H1 (cell line): ENCODE measurements at regions not wholly inside any gene's neighbourhood (a gene's known extent, or its start where the extent isn't known, plus 50 kb on each side); places are given as distances from the start of the nearest gene placed in this dataset.

Experiments used
- CTCF ChIA-PET: fragments of 300-600 bp; sonication (Branson Sonifier 250); formaldehyde crosslinking; loops from one replicate; lab custom pipeline; 2021; ENCODE audit not compliant: partially characterized antibody; lab: Charles Lee
- POLR2A ChIA-PET: fragments of 300-600 bp; sonication (Branson Sonifier 250); formaldehyde crosslinking; loops from one replicate; lab custom pipeline; 2021; ENCODE audit warnings: inconsistent platforms; ENCODE audit not compliant: partially characterized antibody; lab: Charles Lee
- DNase-seq, 2 experiments: peaks; one replicate each; pipeline versions ENCODE4 v3.0.0 to v3.0.0-alpha.2; 2010 to 2022; ENCODE audit warnings: low spot score in 2 of 2, low read depth in 1 of 2, mixed read lengths in 1 of 2
- FAIRE-seq: peaks from 2 replicates; lab custom pipeline; 2011; peaks lifted over from hg19 to GRCh38; lab: Jason Lieb, UNC
- H2AFZ ChIP-seq: 2 replicates; pipeline ENCODE4 v1.8.1; 2012; ENCODE audit warnings: low read length, inconsistent platforms
- H2AK5ac ChIP-seq: 2 replicates; pipeline ENCODE4 v1.6.1; 2013; ENCODE audit warnings: low read depth, low read length
- H2BK120ac ChIP-seq: replicated peaks from 2 replicates; pipeline ENCODE3; 2013; ENCODE audit warnings: low read depth, low read length, inconsistent platforms
- H2BK12ac ChIP-seq: 2 replicates; pipeline ENCODE4 v1.6.1; 2013; ENCODE audit warnings: low read depth, low read length
- H2BK15ac ChIP-seq: 2 replicates; pipeline ENCODE4 v1.6.1; 2013; ENCODE audit warnings: low read length
- H2BK20ac ChIP-seq: 2 replicates; pipeline ENCODE4 v1.6.1; 2013; ENCODE audit warnings: low read length
- H2BK5ac ChIP-seq: 2 replicates; pipeline ENCODE4 v1.6.1; 2013; ENCODE audit warnings: low read depth, low read length
- H3K14ac ChIP-seq: 2 replicates; pipeline ENCODE4 v1.6.1; 2013; ENCODE audit warnings: inconsistent platforms; ENCODE audit not compliant: insufficient read length
- H3K18ac ChIP-seq: 2 replicates; pipeline ENCODE4 v1.6.1; 2013; ENCODE audit warnings: low read length; ENCODE audit errors: extremely low read depth
- H3K23ac ChIP-seq: 2 replicates; pipeline ENCODE4 v1.6.1; 2013; ENCODE audit warnings: inconsistent platforms; ENCODE audit not compliant: insufficient read length
- H3K23me2 ChIP-seq: 2 replicates; pipeline ENCODE4 v1.6.1; 2013; ENCODE audit warnings: low read depth, low read length
- H3K27ac ChIP-seq: 2 replicates; pipeline ENCODE4 v1.6.1; 2011; ENCODE audit warnings: low read depth, low read length, inconsistent platforms
- H3K27me3 ChIP-seq, 4 experiments: replicated peaks in 1 of 4; 1 replicate in 1 of 4; 2 replicates in 3 of 4; pipeline versions ENCODE4 v1.6.1 to v1.8.1; 2011 to 2013; ENCODE audit warnings: low read length in 3 of 4, mild to moderate bottlenecking in 3 of 4, inconsistent platforms in 2 of 4, mixed read lengths in 2 of 4, moderate library complexity in 1 of 4; ENCODE audit not compliant: control insufficient read depth in 3 of 4, insufficient read depth in 3 of 4; ENCODE audit errors: extremely low read depth in 1 of 4
- H3K36me3 ChIP-seq, 4 experiments: 2 replicates each; pipeline versions ENCODE4 v1.6.1 to v1.8.1; 2011 to 2013; ENCODE audit warnings: mild to moderate bottlenecking in 4 of 4, low read length in 3 of 4, moderate library complexity in 2 of 4, control low read depth in 1 of 4, inconsistent platforms in 1 of 4; ENCODE audit not compliant: insufficient read depth in 4 of 4, control insufficient read depth in 2 of 4
- H3K4ac ChIP-seq: replicated peaks from 2 replicates; pipeline ENCODE3; 2013; ENCODE audit warnings: low read length, low read depth, mixed read lengths, inconsistent platforms; ENCODE audit not compliant: insufficient read length
- H3K4me1 ChIP-seq, 4 experiments: replicated peaks in 1 of 4; 1 replicate in 1 of 4; 2 replicates in 3 of 4; pipeline versions ENCODE4 v1.6.1 to v1.8.1; 2011 to 2013; ENCODE audit warnings: low read length in 3 of 4, inconsistent platforms in 2 of 4, mixed read lengths in 1 of 4; ENCODE audit not compliant: insufficient read depth in 4 of 4, control insufficient read depth in 3 of 4
- H3K4me2 ChIP-seq, 2 experiments: 2 replicates each; pipeline versions ENCODE4 v1.6.1 to v1.8.1; 2011 to 2013; ENCODE audit warnings: low read depth in 2 of 2, low read length in 2 of 2, control low read depth in 1 of 2, inconsistent platforms in 1 of 2, mild to moderate bottlenecking in 1 of 2; ENCODE audit not compliant: insufficient read depth in 1 of 2
- H3K4me3 ChIP-seq, 4 experiments: fragments of 200-600, 300-600 bp in 1 of 4; sonication (generic), shearing (Covaris generic), sonication (Bioruptor Twin) in 1 of 4; 2 replicates each; pipeline versions ENCODE4 v1.5.1 to v1.8.1; 2011 to 2016; ENCODE audit warnings: low read length in 4 of 4, low read depth in 3 of 4, control low read depth in 2 of 4, inconsistent platforms in 2 of 4, mild to moderate bottlenecking in 2 of 4, mixed read lengths in 1 of 4, moderate library complexity in 1 of 4; ENCODE audit not compliant: insufficient read depth in 2 of 4; ENCODE audit errors: extremely low read depth in 1 of 4
- H3K56ac ChIP-seq: replicated peaks from 2 replicates; pipeline ENCODE3; 2013; ENCODE audit warnings: low read depth, mild to moderate bottlenecking, mixed read lengths, low read length, inconsistent platforms; ENCODE audit not compliant: insufficient read length
- H3K79me1 ChIP-seq: 2 replicates; pipeline ENCODE4 v1.6.1; 2013; ENCODE audit warnings: low read depth, low read length, control low read depth
- H3K79me2 ChIP-seq, 2 experiments: 2 replicates each; pipeline versions ENCODE4 v1.6.1 to v1.8.1; 2012 to 2013; ENCODE audit warnings: low read length in 2 of 2, mild to moderate bottlenecking in 2 of 2, inconsistent platforms in 1 of 2; ENCODE audit not compliant: insufficient read depth in 2 of 2, control insufficient read depth in 1 of 2
- H3K9ac ChIP-seq, 4 experiments: replicated peaks in 1 of 4; 1 replicate in 1 of 4; 2 replicates in 3 of 4; pipeline versions ENCODE4 v1.6.1 to v1.8.1; 2011 to 2013; ENCODE audit warnings: low read depth in 3 of 4, low read length in 3 of 4, control low read depth in 2 of 4, mild to moderate bottlenecking in 2 of 4, moderate library complexity in 2 of 4, inconsistent platforms in 1 of 4; ENCODE audit errors: extremely low read depth in 1 of 4
- H3K9me3 ChIP-seq, 2 experiments: 2 replicates each; pipeline versions ENCODE4 v1.6.1 to v1.8.1; 2012 to 2013; ENCODE audit warnings: mild to moderate bottlenecking in 2 of 2, moderate library complexity in 2 of 2, control low read depth in 1 of 2, inconsistent platforms in 1 of 2, low read depth in 1 of 2, low read length in 1 of 2, mixed read lengths in 1 of 2; ENCODE audit not compliant: insufficient read depth in 2 of 2
- H4K20me1 ChIP-seq, 2 experiments: replicated peaks in 1 of 2; 2 replicates each; pipeline versions ENCODE3 to v1.8.1; 2011 to 2013; ENCODE audit warnings: inconsistent platforms in 2 of 2, low read length in 2 of 2, mild to moderate bottlenecking in 1 of 2; ENCODE audit not compliant: insufficient read depth in 2 of 2, control insufficient read depth in 1 of 2
- H4K5ac ChIP-seq: 2 replicates; pipeline ENCODE4 v1.6.1; 2013; ENCODE audit warnings: low read length, low read depth, mixed read lengths, inconsistent platforms; ENCODE audit not compliant: insufficient read length
- H4K8ac ChIP-seq: 2 replicates; pipeline ENCODE4 v1.8.0; 2013; ENCODE audit warnings: mild to moderate bottlenecking, moderate library complexity, low read length, inconsistent platforms; ENCODE audit not compliant: insufficient read depth; ENCODE audit errors: extremely low read depth
- H4K91ac ChIP-seq: replicated peaks from 2 replicates; pipeline ENCODE3; 2013; ENCODE audit warnings: low read length, mixed read lengths, inconsistent platforms; ENCODE audit not compliant: insufficient read length
- CBX8 ChIP-seq: fragments of 300-800, 300-1000 bp; sonication (generic); IDR thresholded peaks from 2 replicates; pipeline ENCODE4 v1.7.1; 2016; ENCODE audit warnings: low read depth, low read length, borderline replicate concordance
- GABPA ChIP-seq: IDR thresholded peaks from 2 replicates; pipeline ENCODE4 v1.6.1; 2011; ENCODE audit warnings: mild to moderate bottlenecking, low read length, moderate library complexity, borderline replicate concordance; ENCODE audit not compliant: insufficient read depth
- JUND ChIP-seq: IDR thresholded peaks from 2 replicates; pipeline ENCODE4 v1.6.1; 2011; ENCODE audit warnings: mild to moderate bottlenecking, improper control_type of control experiment, low read length
- KDM4A ChIP-seq: IDR thresholded peaks from one replicate; pipeline ENCODE4 v1.7.1; 2012; ENCODE audit warnings: low read depth, mild to moderate bottlenecking, moderate library complexity, low read length, inconsistent platforms; ENCODE audit not compliant: severe bottlenecking
- MAX ChIP-seq: IDR thresholded peaks from 2 replicates; pipeline ENCODE4 v1.6.1; 2012; ENCODE audit warnings: inconsistent platforms
- POLR2AphosphoS5 ChIP-seq: IDR thresholded peaks from 2 replicates; pipeline ENCODE4 v1.6.1; 2011; ENCODE audit warnings: low read depth, low read length
- RBBP5 ChIP-seq: IDR thresholded peaks from 2 replicates; pipeline ENCODE4 v1.7.1; 2012; ENCODE audit warnings: low read depth, mild to moderate bottlenecking, inconsistent platforms, low read length, moderate library complexity, borderline replicate concordance
- RXRA ChIP-seq: IDR thresholded peaks from 2 replicates; pipeline ENCODE4 v1.6.1; 2011; ENCODE audit warnings: low read depth, mild to moderate bottlenecking, low read length, moderate library complexity; ENCODE audit not compliant: insufficient read depth
- WGBS, 2 experiments: shearing (Covaris generic) in 1 of 2; methylation state at CpG; one replicate each; pipeline versions ENCODE4 v1.1.6 to v1.1.7; 2013 to 2015; ENCODE audit warnings: low lambda C conversion rate in 2 of 2, mixed read lengths in 2 of 2, inconsistent platforms in 1 of 2, low coverage in 1 of 2, missing lambda C conversion rate in 1 of 2; ENCODE audit not compliant: insufficient replicate concordance in 2 of 2, insufficient coverage in 1 of 2, insufficient read length in 1 of 2; ENCODE audit errors: extremely low coverage in 1 of 2, missing lambda C conversion rate in 1 of 2; 5-methylcytosine and 5-hydroxymethylcytosine counted together

GRCh38 chr1:208907790-208908189 is 663.6 kb upstream of the PLXNA2 start:
- no peak for DNase-seq
- POLR2A ChIA-PET, result no interaction called here

More at GRCh38 chr1:208907790-208908189, 663.6 kb upstream of the PLXNA2 start:
- H4K8ac ChIP-seq, result no peak overlapping the region
- 91% methylated on average over 4 of the region's 4 CpGs; no CpG with 5 or more reads in 1 of the 2 experiments for WGBS, 2 experiments
- H3K4me2 ChIP-seq, result no peak overlapping the region
- H3K27me3 ChIP-seq, result no peaks in the 10 kb centered on the region
- no peaks in the 10 kb centered on the region for H4K20me1 ChIP-seq
- no peak overlapping the region for H2AK5ac ChIP-seq
- no peak overlapping the region for H3K4ac ChIP-seq
- no peak overlapping the region for H3K18ac ChIP-seq
- no peak overlapping the region for H4K91ac ChIP-seq
- H4K5ac ChIP-seq, result no peak overlapping the region
- H2BK20ac ChIP-seq, result no peak overlapping the region
- H3K79me1 ChIP-seq, result no peaks in the 10 kb centered on the region
- H3K56ac ChIP-seq, result no peak overlapping the region
- no peak overlapping the region for H2BK12ac ChIP-seq
- H2BK120ac ChIP-seq, result no peak overlapping the region
- H2AFZ ChIP-seq, result no peak overlapping the region
- H3K9ac ChIP-seq, result no peak overlapping the region
- H3K14ac ChIP-seq, result no peak overlapping the region
- H2BK5ac ChIP-seq, result no peak overlapping the region
- no peak overlapping the region for H2BK15ac ChIP-seq
- H3K9me3 ChIP-seq, result no peaks in the 10 kb centered on the region
- H3K23me2 ChIP-seq, result no peaks in the 10 kb centered on the region
- no peak overlapping the region for H3K23ac ChIP-seq
- TF ChIP-seq GABPA (no peak), CBX8 (no peak), MAX (no peak), POLR2AphosphoS5 (no peak), RBBP5 (no peak), JUND (no peak), RXRA (no peak), KDM4A (no peak)
- no peak overlapping the region for H3K27ac ChIP-seq
- CTCF ChIA-PET, result interaction anchor here (0.6 to 1.6 kb wide), 5 partner anchors 8 to 255 kb away, joined by 3 to 4 read pairs (median 4); no protein-coding TSS in a partner anchor
- no peaks in the 10 kb centered on the region for H3K4me1 ChIP-seq
- H3K4me3 ChIP-seq, result no peak overlapping the region
- FAIRE-seq, result no peak
- no peaks in the 10 kb centered on the region for H3K79me2 ChIP-seq
- H3K36me3 ChIP-seq, result no peaks in the 10 kb centered on the region
